GM23338 (cell line): ENCODE measurements at regions not wholly inside any gene's neighbourhood (a gene's known extent, or its start where the extent isn't known, plus 50 kb on each side); places are given as distances from the start of the nearest gene placed in this dataset.

Experiments
- CREB1 ChIP-seq: fragments of 250-450 bp; sonication (Bioruptor Pico); IDR thresholded peaks from 2 replicates; pipeline ENCODE4 v1.5.0; 2020; ENCODE audit warnings: low read depth, mild to moderate bottlenecking, moderate library complexity
- JUNB ChIP-seq: IDR thresholded peaks from one replicate; pipeline ENCODE4 v1.6.1; 2016; ENCODE audit warnings: antibody characterized with exemption; ENCODE audit not compliant: unreplicated experiment
- POLR2AphosphoS5 ChIP-seq: IDR thresholded peaks from 2 replicates; pipeline ENCODE4 v1.6.1; 2016; ENCODE audit warnings: antibody characterized with exemption, low read depth
- ZNF331 ChIP-seq: fragments of 250-450 bp; sonication (Bioruptor Pico); IDR thresholded peaks from 2 replicates; pipeline ENCODE4 v1.5.0; 2020; ENCODE audit warnings: low read depth, mild to moderate bottlenecking, moderate library complexity
- TF ChIP-seq, protein P1 (sequence below), 2 experiments: fragments of 200-600 bp in 1 of 2; sonication (generic) in 1 of 2; conservative IDR thresholded peaks; 2 replicates each; pipeline versions ENCODE4 v1.5.1 to v1.6.1; 2016 to 2017; ENCODE audit warnings: antibody characterized with exemption in 2 of 2, low read depth in 2 of 2, mild to moderate bottlenecking in 2 of 2, moderate library complexity in 1 of 2

GRCh38 chr3:46092702-46093080 is 65.4 kb upstream of the XCR1 start:
- TF ChIP-seq CREB1 (CRISPR knock-in tag), result no peak
- TF ChIP-seq, protein P1, sequence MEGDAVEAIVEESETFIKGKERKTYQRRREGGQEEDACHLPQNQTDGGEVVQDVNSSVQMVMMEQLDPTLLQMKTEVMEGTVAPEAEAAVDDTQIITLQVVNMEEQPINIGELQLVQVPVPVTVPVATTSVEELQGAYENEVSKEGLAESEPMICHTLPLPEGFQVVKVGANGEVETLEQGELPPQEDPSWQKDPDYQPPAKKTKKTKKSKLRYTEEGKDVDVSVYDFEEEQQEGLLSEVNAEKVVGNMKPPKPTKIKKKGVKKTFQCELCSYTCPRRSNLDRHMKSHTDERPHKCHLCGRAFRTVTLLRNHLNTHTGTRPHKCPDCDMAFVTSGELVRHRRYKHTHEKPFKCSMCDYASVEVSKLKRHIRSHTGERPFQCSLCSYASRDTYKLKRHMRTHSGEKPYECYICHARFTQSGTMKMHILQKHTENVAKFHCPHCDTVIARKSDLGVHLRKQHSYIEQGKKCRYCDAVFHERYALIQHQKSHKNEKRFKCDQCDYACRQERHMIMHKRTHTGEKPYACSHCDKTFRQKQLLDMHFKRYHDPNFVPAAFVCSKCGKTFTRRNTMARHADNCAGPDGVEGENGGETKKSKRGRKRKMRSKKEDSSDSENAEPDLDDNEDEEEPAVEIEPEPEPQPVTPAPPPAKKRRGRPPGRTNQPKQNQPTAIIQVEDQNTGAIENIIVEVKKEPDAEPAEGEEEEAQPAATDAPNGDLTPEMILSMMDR (conservative IDR thresholded peaks at IDR 0.05; ENCODE audit: low read depth in 2 of 2), result no peak
- no peak for TF ChIP-seq POLR2AphosphoS5
- no peak for TF ChIP-seq JUNB
- TF ChIP-seq ZNF331, result no peak
